GM12878 (cell line): ENCODE measurements at regions not wholly inside any gene's neighbourhood (a gene's known extent, or its start where the extent isn't known, plus 50 kb on each side); places are given as distances from the start of the nearest gene placed in this dataset.

Source experiments
- ATAC-seq: fragments of 200-7000 bp; cut with Tn5 transposase; 3 replicates; pipeline ENCODE4 v1.9.1; 2020; ENCODE audit warnings: mild to moderate bottlenecking, moderate library complexity
- BruUV-seq: library from RNA; stranded (reverse); fragments of 400-500 nt; replicated peaks from 2 replicates; lab custom pipeline; 2021; lab: Mats Ljungman, UMichigan
- CTCF ChIA-PET: fragments of 300-600 bp; sonication (Branson Sonifier 250); formaldehyde crosslinking; extraction: SDS; loops from one replicate; lab custom pipeline; 2021; ENCODE audit warnings: inconsistent platforms; lab: Yijun Ruan, JAX
- POLR2A ChIA-PET: fragments of 350-600 bp; formaldehyde crosslinking; extraction: SDS; loops from one replicate; lab custom pipeline; 2021; ENCODE audit warnings: inconsistent platforms; lab: Charles Lee
- RAD21 ChIA-PET: fragments of 300-600 bp; sonication (Branson Sonifier 250); formaldehyde crosslinking; loops from one replicate; lab custom pipeline; 2023; ENCODE audit warnings: antibody characterized with exemption; ENCODE audit not compliant: unreplicated experiment; lab: Charles Lee
- SMC1A ChIA-PET: fragments of 300-600 bp; sonication (Branson Sonifier 250); formaldehyde crosslinking; loops from one replicate; lab custom pipeline; 2023; ENCODE audit not compliant: unreplicated experiment, uncharacterized antibody; lab: Charles Lee
- DNase-seq: peaks from one replicate; pipeline ENCODE4 v3.0.0-alpha.2; 2011; ENCODE audit warnings: low read depth, low spot score
- FAIRE-seq: peaks from 3 replicates; lab custom pipeline; 2011; peaks lifted over from hg19 to GRCh38; lab: Jason Lieb, UNC
- H2AFZ ChIP-seq: 2 replicates; pipeline ENCODE4 v1.6.0; 2011; ENCODE audit warnings: low read depth, low read length, control low read depth; ENCODE audit not compliant: control insufficient read depth
- H3K27ac ChIP-seq: 2 replicates; pipeline ENCODE4 v1.5.1; 2011; ENCODE audit warnings: control low read depth; ENCODE audit not compliant: control insufficient read depth, insufficient read depth
- H3K27me3 ChIP-seq, 2 experiments: replicated peaks in 1 of 2; 2 replicates each; pipeline versions ENCODE4 v1.6.0 to v1.6.1; 2011; ENCODE audit warnings: low read length in 1 of 2; ENCODE audit not compliant: control insufficient read depth in 2 of 2, insufficient read depth in 2 of 2
- H3K36me3 ChIP-seq, 2 experiments: 2 replicates each; pipeline ENCODE4 v1.5.1; 2011; ENCODE audit warnings: low read length in 1 of 2; ENCODE audit not compliant: control insufficient read depth in 2 of 2, insufficient read depth in 2 of 2
- H3K4me1 ChIP-seq: 2 replicates; pipeline ENCODE4 v1.6.1; 2011; ENCODE audit warnings: mild to moderate bottlenecking, low read length, moderate library complexity, mixed read lengths; ENCODE audit not compliant: control insufficient read depth, insufficient read depth
- H3K4me2 ChIP-seq: 2 replicates; pipeline ENCODE4 v1.6.0; 2011; ENCODE audit warnings: control low read depth; ENCODE audit not compliant: control insufficient read depth, insufficient read depth
- H3K4me3 ChIP-seq: fragments of 200-600 bp; sonication (generic); 2 replicates; pipeline ENCODE4 v1.5.1; 2016
- H3K79me2 ChIP-seq: 2 replicates; pipeline ENCODE4 v1.6.0; 2011; ENCODE audit warnings: low read length; ENCODE audit not compliant: control insufficient read depth, insufficient read depth
- H3K9ac ChIP-seq: 2 replicates; pipeline ENCODE4 v1.8.0; 2011; ENCODE audit warnings: low read length, control low read depth, mixed read lengths; ENCODE audit not compliant: control insufficient read depth, insufficient read depth
- H3K9me3 ChIP-seq: replicated peaks from 3 replicates; pipeline ENCODE4 v1.5.1; 2011; ENCODE audit warnings: mild to moderate bottlenecking, low read length; ENCODE audit not compliant: control insufficient read depth, insufficient read depth
- H4K20me1 ChIP-seq: 2 replicates; pipeline ENCODE4 v1.6.0; 2011; ENCODE audit not compliant: control insufficient read depth, insufficient read depth
- ATF2 ChIP-seq: IDR thresholded peaks from 2 replicates; pipeline ENCODE4 v1.6.1; 2012; ENCODE audit warnings: low read length, inconsistent platforms
- BCL3 ChIP-seq: IDR thresholded peaks from 2 replicates; pipeline ENCODE4 v1.6.1; 2011; ENCODE audit warnings: borderline replicate concordance, low read depth, mild to moderate bottlenecking, moderate library complexity, low read length; ENCODE audit not compliant: insufficient read depth, poor library complexity, severe bottlenecking
- EED ChIP-seq: sonication (generic); IDR thresholded peaks from 2 replicates; pipeline ENCODE4 v1.6.1; 2016; ENCODE audit warnings: antibody characterized with exemption, low read depth
- IKZF1 ChIP-seq: fragments of 450-650 bp; conservative IDR thresholded peaks from 2 replicates; pipeline ENCODE4 v1.6.1; 2017; ENCODE audit warnings: antibody characterized with exemption, mild to moderate bottlenecking
- KAT2A ChIP-seq: conservative IDR thresholded peaks from 2 replicates; pipeline ENCODE4 v1.6.1; 2011; ENCODE audit warnings: low read depth, low read length; ENCODE audit not compliant: control insufficient read depth
- NRF1 ChIP-seq: conservative IDR thresholded peaks from 2 replicates; pipeline ENCODE4 v1.6.1; 2011; ENCODE audit warnings: mild to moderate bottlenecking, low read depth, low read length, improper control_type of control experiment
- PAX5 ChIP-seq: IDR thresholded peaks from 2 replicates; pipeline ENCODE4 v1.6.1; 2011; ENCODE audit warnings: low read depth, low read length, borderline replicate concordance
- RAD21 ChIP-seq: IDR thresholded peaks from 2 replicates; pipeline ENCODE4 v1.6.1; 2011; ENCODE audit warnings: mild to moderate bottlenecking, low read depth, low read length, moderate library complexity; ENCODE audit not compliant: insufficient read depth
- SMAD5 ChIP-seq: IDR thresholded peaks from 2 replicates; pipeline ENCODE4 v1.6.1; 2016; ENCODE audit warnings: antibody characterized with exemption, low read depth
- WGBS: methylation state at CpG from one replicate; pipeline ENCODE4 v1.1.6; 2016; ENCODE audit warnings: low lambda C conversion rate; ENCODE audit not compliant: insufficient replicate concordance, insufficient coverage; ENCODE audit errors: missing lambda C conversion rate; 5-methylcytosine and 5-hydroxymethylcytosine counted together
- in situ Hi-C: fragments of 300-500 bp; cut with MboI; formaldehyde crosslinking; loops from 9 replicates; pipeline ENCODE4 v1.14.3; 2018; ENCODE audit warnings: mixed read lengths
- intact Hi-C: fragments of 100-400 bp; cut with micrococcal nuclease; formaldehyde crosslinking; loops from one replicate; pipeline ENCODE4 v1.14.2; 2022; ENCODE audit not compliant: unreplicated experiment

- no peak for TF ChIP-seq PAX5
- no peak for TF ChIP-seq BCL3
- no peak for TF ChIP-seq ATF2
- TF ChIP-seq EED = no peak
- no peak for TF ChIP-seq KAT2A
- no peak for TF ChIP-seq NRF1
- no peak for TF ChIP-seq RAD21
- TF ChIP-seq SMAD5 = no peak
- TF ChIP-seq IKZF1 = no peak
- Histone ChIP-seq H3K36me3 (no peaks in the 10 kb centered on the region), H3K9me3 (no peaks in the 10 kb centered on the region), H3K27ac (no peak overlapping the region), H4K20me1 (no peaks in the 10 kb centered on the region), H3K4me1 (no peaks in the 10 kb centered on the region), H3K79me2 (no peaks in the 10 kb centered on the region), H2AFZ (no peak overlapping the region), H3K27me3 (no peaks in the 10 kb centered on the region), H3K4me2 (no peak overlapping the region), H3K9ac (no peak overlapping the region), H3K4me3 (no peak overlapping the region)
- ChIA-PET POLR2A (no interaction called here), RAD21 (no interaction called here), SMC1A (interaction anchor here (1.2 kb wide), 1 partner anchor 683 kb away, joined by 4 read pairs; no protein-coding TSS in a partner anchor), CTCF (no interaction called here)
- ATAC-seq = no peak
- FAIRE-seq = no peak
- in situ Hi-C loops (loop anchor here (25.0 kb wide), 1 partner anchor 104 kb away; no protein-coding TSS in a partner anchor), intact Hi-C loops (no loop called here)
- no TSS peak for BruUV-seq
- no peak for DNase-seq
- WGBS = 0% methylated on average over 2 of the region's 2 CpGs
These were observed 277.0 kb upstream of the EDA2R start for GRCh38 chrX:66915893-66916292.
